ENCODE measurements at regions not wholly inside any gene's neighbourhood (a gene's known extent, or its start where the extent isn't known, plus 50 kb on each side); places are given as distances from the start of the nearest gene placed in this dataset.

GRCh38 chr18:34297287-34297686 is 72.6 kb upstream of the NOL4 start:
- TF ChIP-seq GATA2 (IDR thresholded peaks at IDR 0.05; ENCODE audit: low read depth, low read length): no peak
- TF ChIP-seq GATA3 (IDR thresholded peaks at IDR 0.05; ENCODE audit: low read depth, low read length): no peak
